GM12878 (cell line): ENCODE measurements at regions not wholly inside any gene's neighbourhood (a gene's known extent, or its start where the extent isn't known, plus 50 kb on each side); places are given as distances from the start of the nearest gene placed in this dataset.

Experiments
- ATAC-seq: fragments of 200-7000 bp; cut with Tn5 transposase; 3 replicates; pipeline ENCODE4 v1.9.1; 2020; ENCODE audit warnings: mild to moderate bottlenecking, moderate library complexity
- BruUV-seq: library from RNA; stranded (reverse); fragments of 400-500 nt; replicated peaks from 2 replicates; lab custom pipeline; 2021; lab: Mats Ljungman, UMichigan
- CTCF ChIA-PET: fragments of 300-600 bp; sonication (Branson Sonifier 250); formaldehyde crosslinking; extraction: SDS; loops from one replicate; lab custom pipeline; 2021; ENCODE audit warnings: inconsistent platforms; lab: Yijun Ruan, JAX
- POLR2A ChIA-PET: fragments of 350-600 bp; formaldehyde crosslinking; extraction: SDS; loops from one replicate; lab custom pipeline; 2021; ENCODE audit warnings: inconsistent platforms; lab: Charles Lee
- RAD21 ChIA-PET: fragments of 300-600 bp; sonication (Branson Sonifier 250); formaldehyde crosslinking; loops from one replicate; lab custom pipeline; 2023; ENCODE audit warnings: antibody characterized with exemption; ENCODE audit not compliant: unreplicated experiment; lab: Charles Lee
- SMC1A ChIA-PET: fragments of 300-600 bp; sonication (Branson Sonifier 250); formaldehyde crosslinking; loops from one replicate; lab custom pipeline; 2023; ENCODE audit not compliant: unreplicated experiment, uncharacterized antibody; lab: Charles Lee
- DNase-seq: peaks from one replicate; pipeline ENCODE4 v3.0.0-alpha.2; 2011; ENCODE audit warnings: low read depth, low spot score
- FAIRE-seq: peaks from 3 replicates; lab custom pipeline; 2011; peaks lifted over from hg19 to GRCh38; lab: Jason Lieb, UNC
- H2AFZ ChIP-seq: 2 replicates; pipeline ENCODE4 v1.6.0; 2011; ENCODE audit warnings: low read depth, low read length, control low read depth; ENCODE audit not compliant: control insufficient read depth
- H3K27ac ChIP-seq: 2 replicates; pipeline ENCODE4 v1.5.1; 2011; ENCODE audit warnings: control low read depth; ENCODE audit not compliant: control insufficient read depth, insufficient read depth
- H3K27me3 ChIP-seq, 2 experiments: replicated peaks in 1 of 2; 2 replicates each; pipeline versions ENCODE4 v1.6.0 to v1.6.1; 2011; ENCODE audit warnings: low read length in 1 of 2; ENCODE audit not compliant: control insufficient read depth in 2 of 2, insufficient read depth in 2 of 2
- H3K36me3 ChIP-seq, 2 experiments: 2 replicates each; pipeline ENCODE4 v1.5.1; 2011; ENCODE audit warnings: low read length in 1 of 2; ENCODE audit not compliant: control insufficient read depth in 2 of 2, insufficient read depth in 2 of 2
- H3K4me1 ChIP-seq: 2 replicates; pipeline ENCODE4 v1.6.1; 2011; ENCODE audit warnings: mild to moderate bottlenecking, low read length, moderate library complexity, mixed read lengths; ENCODE audit not compliant: control insufficient read depth, insufficient read depth
- H3K4me2 ChIP-seq: 2 replicates; pipeline ENCODE4 v1.6.0; 2011; ENCODE audit warnings: control low read depth; ENCODE audit not compliant: control insufficient read depth, insufficient read depth
- H3K4me3 ChIP-seq: fragments of 200-600 bp; sonication (generic); 2 replicates; pipeline ENCODE4 v1.5.1; 2016
- H3K79me2 ChIP-seq: 2 replicates; pipeline ENCODE4 v1.6.0; 2011; ENCODE audit warnings: low read length; ENCODE audit not compliant: control insufficient read depth, insufficient read depth
- H3K9ac ChIP-seq: 2 replicates; pipeline ENCODE4 v1.8.0; 2011; ENCODE audit warnings: low read length, control low read depth, mixed read lengths; ENCODE audit not compliant: control insufficient read depth, insufficient read depth
- H3K9me3 ChIP-seq: replicated peaks from 3 replicates; pipeline ENCODE4 v1.5.1; 2011; ENCODE audit warnings: mild to moderate bottlenecking, low read length; ENCODE audit not compliant: control insufficient read depth, insufficient read depth
- H4K20me1 ChIP-seq: 2 replicates; pipeline ENCODE4 v1.6.0; 2011; ENCODE audit not compliant: control insufficient read depth, insufficient read depth
- BHLHE40 ChIP-seq, 2 experiments: fragments of 450-650 bp in 1 of 2; IDR thresholded peaks; 2 replicates each; pipeline ENCODE4 v1.6.1; 2011 to 2017; ENCODE audit warnings: low read depth in 2 of 2, borderline replicate concordance in 1 of 2, improper control_type of control experiment in 1 of 2, low read length in 1 of 2, mild to moderate bottlenecking in 1 of 2
- CEBPB ChIP-seq, 2 experiments: fragments of 150-350 bp in 1 of 2; IDR thresholded peaks; 2 replicates each; pipeline ENCODE4 v1.6.1; 2012 to 2014; ENCODE audit warnings: low read depth in 2 of 2, low read length in 2 of 2, borderline replicate concordance in 1 of 2, inconsistent platforms in 1 of 2
- CHD2 ChIP-seq: IDR thresholded peaks from 2 replicates; pipeline ENCODE4 v1.6.1; 2011; ENCODE audit warnings: low read depth, low read length, improper control_type of control experiment, borderline replicate concordance
- FOXM1 ChIP-seq: IDR thresholded peaks from 2 replicates; pipeline ENCODE4 v1.6.1; 2012; ENCODE audit warnings: low read depth, mild to moderate bottlenecking, inconsistent platforms, low read length, moderate library complexity
- NFYB ChIP-seq: IDR thresholded peaks from 2 replicates; pipeline ENCODE4 v1.6.1; 2011; ENCODE audit warnings: low read depth, mild to moderate bottlenecking, low read length, improper control_type of control experiment, moderate library complexity; ENCODE audit not compliant: insufficient read depth
- PAX8 ChIP-seq: fragments of 450-650 bp; IDR thresholded peaks from 2 replicates; pipeline ENCODE4 v1.6.1; 2017; ENCODE audit warnings: mild to moderate bottlenecking, moderate library complexity
- WGBS: methylation state at CpG from one replicate; pipeline ENCODE4 v1.1.6; 2016; ENCODE audit warnings: low lambda C conversion rate; ENCODE audit not compliant: insufficient replicate concordance, insufficient coverage; ENCODE audit errors: missing lambda C conversion rate; 5-methylcytosine and 5-hydroxymethylcytosine counted together
- in situ Hi-C: fragments of 300-500 bp; cut with MboI; formaldehyde crosslinking; loops from 9 replicates; pipeline ENCODE4 v1.14.3; 2018; ENCODE audit warnings: mixed read lengths
- intact Hi-C: fragments of 100-400 bp; cut with micrococcal nuclease; formaldehyde crosslinking; loops from one replicate; pipeline ENCODE4 v1.14.2; 2022; ENCODE audit not compliant: unreplicated experiment
- TF ChIP-seq, protein P1 (sequence below): IDR thresholded peaks from 2 replicates; pipeline ENCODE4 v1.6.1; 2011; ENCODE audit warnings: borderline replicate concordance, low read depth, mild to moderate bottlenecking, moderate library complexity, low read length; ENCODE audit not compliant: insufficient read depth, poor library complexity, severe bottlenecking
- TF ChIP-seq, protein P2 (sequence below): fragments of 450-650 bp; IDR thresholded peaks from 2 replicates; pipeline ENCODE4 v1.6.1; 2016; ENCODE audit warnings: mild to moderate bottlenecking, moderate library complexity, borderline replicate concordance
- TF ChIP-seq, protein P3 (sequence below): fragments of 450-650 bp; IDR thresholded peaks from 2 replicates; pipeline ENCODE4 v1.6.1; 2016; ENCODE audit warnings: mild to moderate bottlenecking

DNA sequence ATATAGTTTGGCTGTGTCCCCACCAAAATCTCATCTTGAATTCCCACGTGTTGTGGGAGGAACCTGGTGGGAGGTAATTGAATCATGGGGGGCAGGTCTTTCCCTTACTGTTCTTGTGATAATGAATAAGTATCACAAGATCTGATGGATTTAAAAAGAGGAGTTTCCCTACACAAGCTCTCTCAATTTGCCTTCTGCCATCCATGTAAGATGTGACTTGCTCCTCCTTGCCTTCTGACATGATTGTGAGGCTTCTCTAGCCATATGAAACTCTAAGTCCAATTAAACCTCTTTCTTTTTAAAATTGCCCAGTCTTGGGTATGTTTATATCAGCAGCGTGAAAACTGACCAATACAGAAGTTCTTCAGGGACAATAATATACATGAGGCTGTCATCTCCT, 425.1 kb downstream of the PABPC4L start (continued):
- TF ChIP-seq BHLHE40 (IDR thresholded peaks at IDR 0.05; ENCODE audit: borderline replicate concordance in 1 of 2, low read depth in 2 of 2, low read length in 1 of 2): no peak

DNA sequence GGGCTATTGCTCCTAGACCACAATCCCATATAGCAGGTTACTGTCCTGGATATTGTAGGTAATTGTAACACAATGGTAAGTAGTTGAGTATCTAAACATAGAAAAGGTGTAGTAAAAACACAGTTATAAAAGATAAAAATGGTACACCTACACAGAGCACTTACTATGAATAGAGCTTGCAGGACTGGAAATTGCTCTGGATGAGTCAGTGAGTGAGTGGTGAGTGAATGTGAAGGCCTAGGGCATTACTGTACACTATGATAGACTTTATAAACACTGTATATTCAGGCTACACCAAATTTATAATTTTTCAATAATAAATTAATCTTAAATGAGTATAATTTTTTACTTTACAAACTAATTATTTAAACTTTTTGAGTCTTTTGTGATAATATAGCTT, 425.7 kb downstream of the PABPC4L start:
- BruUV-seq: no TSS peak
- DNase-seq: no peak
- Histone ChIP-seq H3K36me3 (no peaks in the 10 kb centered on the region), H3K4me3 (no peak overlapping the region), H3K27ac (no peak overlapping the region), H3K79me2 (no peaks in the 10 kb centered on the region), H3K9ac (no peak overlapping the region), H4K20me1 (no peaks in the 10 kb centered on the region), H3K4me1 (no peaks in the 10 kb centered on the region), H2AFZ (no peak overlapping the region), H3K27me3 (no peaks in the 10 kb centered on the region), H3K9me3 (no peaks in the 10 kb centered on the region), H3K4me2 (no peak overlapping the region)
- ChIA-PET POLR2A (no interaction called here), RAD21 (no interaction called here), SMC1A (interaction anchor here (0.6 kb wide), 1 partner anchor 10 kb away, joined by 3 read pairs; no protein-coding TSS in a partner anchor), CTCF (interaction anchor here (0.6 kb wide), 1 partner anchor 761 kb away, joined by 3 read pairs; no protein-coding TSS in a partner anchor)
- no peak for ATAC-seq
- FAIRE-seq: no peak
- TF ChIP-seq FOXM1: no peak
- no peak for TF ChIP-seq CEBPB (IDR thresholded peaks at IDR 0.05; ENCODE audit: borderline replicate concordance in 1 of 2, low read depth in 2 of 2, low read length in 2 of 2)
- intact Hi-C loops (no loop called here), in situ Hi-C loops (no loop called here)

DNA sequence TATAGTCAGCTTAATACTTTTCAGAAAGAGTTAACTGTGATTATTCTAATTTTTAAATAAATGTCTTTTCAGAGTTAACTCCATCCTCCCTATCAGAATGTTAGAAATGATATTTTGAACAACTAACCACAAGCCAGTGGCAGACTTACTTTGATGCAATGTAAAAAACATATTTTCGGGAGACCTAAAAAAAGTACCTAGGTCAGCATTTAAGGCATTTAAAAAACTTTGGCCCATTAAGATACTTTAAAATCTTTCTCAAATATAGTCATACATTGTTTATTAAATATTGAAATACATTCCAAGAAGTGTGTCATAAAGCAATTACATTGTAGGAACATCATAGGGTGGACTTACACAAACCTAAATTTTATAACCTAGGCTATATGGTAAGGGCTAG, 426.1 kb downstream of the PABPC4L start:
- Histone ChIP-seq H3K36me3 (no peaks in the 10 kb centered on the region), H3K4me3 (no peak overlapping the region), H3K9ac (no peak overlapping the region), H3K79me2 (no peaks in the 10 kb centered on the region), H2AFZ (no peak overlapping the region), H4K20me1 (no peaks in the 10 kb centered on the region), H3K27ac (no peak overlapping the region), H3K4me2 (no peak overlapping the region), H3K27me3 (no peaks in the 10 kb centered on the region), H3K4me1 (no peaks in the 10 kb centered on the region), H3K9me3 (no peaks in the 10 kb centered on the region)
- intact Hi-C loops (no loop called here), in situ Hi-C loops (no loop called here)
- RAD21 ChIA-PET: no interaction called here
- FAIRE-seq (no peak), ATAC-seq (no peak), DNase-seq (no peak)
- BruUV-seq: no TSS peak
- SMC1A ChIA-PET: no interaction called here
- CTCF ChIA-PET: no interaction called here
- WGBS: 0% methylated on average over 1 of the region's 1 CpG
- POLR2A ChIA-PET: no interaction called here
- TF ChIP-seq NFYB (no peak), PAX8 (no peak), CHD2 (no peak)
- TF ChIP-seq, protein P1, sequence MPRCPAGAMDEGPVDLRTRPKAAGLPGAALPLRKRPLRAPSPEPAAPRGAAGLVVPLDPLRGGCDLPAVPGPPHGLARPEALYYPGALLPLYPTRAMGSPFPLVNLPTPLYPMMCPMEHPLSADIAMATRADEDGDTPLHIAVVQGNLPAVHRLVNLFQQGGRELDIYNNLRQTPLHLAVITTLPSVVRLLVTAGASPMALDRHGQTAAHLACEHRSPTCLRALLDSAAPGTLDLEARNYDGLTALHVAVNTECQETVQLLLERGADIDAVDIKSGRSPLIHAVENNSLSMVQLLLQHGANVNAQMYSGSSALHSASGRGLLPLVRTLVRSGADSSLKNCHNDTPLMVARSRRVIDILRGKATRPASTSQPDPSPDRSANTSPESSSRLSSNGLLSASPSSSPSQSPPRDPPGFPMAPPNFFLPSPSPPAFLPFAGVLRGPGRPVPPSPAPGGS: no peak
- TF ChIP-seq, protein P2, sequence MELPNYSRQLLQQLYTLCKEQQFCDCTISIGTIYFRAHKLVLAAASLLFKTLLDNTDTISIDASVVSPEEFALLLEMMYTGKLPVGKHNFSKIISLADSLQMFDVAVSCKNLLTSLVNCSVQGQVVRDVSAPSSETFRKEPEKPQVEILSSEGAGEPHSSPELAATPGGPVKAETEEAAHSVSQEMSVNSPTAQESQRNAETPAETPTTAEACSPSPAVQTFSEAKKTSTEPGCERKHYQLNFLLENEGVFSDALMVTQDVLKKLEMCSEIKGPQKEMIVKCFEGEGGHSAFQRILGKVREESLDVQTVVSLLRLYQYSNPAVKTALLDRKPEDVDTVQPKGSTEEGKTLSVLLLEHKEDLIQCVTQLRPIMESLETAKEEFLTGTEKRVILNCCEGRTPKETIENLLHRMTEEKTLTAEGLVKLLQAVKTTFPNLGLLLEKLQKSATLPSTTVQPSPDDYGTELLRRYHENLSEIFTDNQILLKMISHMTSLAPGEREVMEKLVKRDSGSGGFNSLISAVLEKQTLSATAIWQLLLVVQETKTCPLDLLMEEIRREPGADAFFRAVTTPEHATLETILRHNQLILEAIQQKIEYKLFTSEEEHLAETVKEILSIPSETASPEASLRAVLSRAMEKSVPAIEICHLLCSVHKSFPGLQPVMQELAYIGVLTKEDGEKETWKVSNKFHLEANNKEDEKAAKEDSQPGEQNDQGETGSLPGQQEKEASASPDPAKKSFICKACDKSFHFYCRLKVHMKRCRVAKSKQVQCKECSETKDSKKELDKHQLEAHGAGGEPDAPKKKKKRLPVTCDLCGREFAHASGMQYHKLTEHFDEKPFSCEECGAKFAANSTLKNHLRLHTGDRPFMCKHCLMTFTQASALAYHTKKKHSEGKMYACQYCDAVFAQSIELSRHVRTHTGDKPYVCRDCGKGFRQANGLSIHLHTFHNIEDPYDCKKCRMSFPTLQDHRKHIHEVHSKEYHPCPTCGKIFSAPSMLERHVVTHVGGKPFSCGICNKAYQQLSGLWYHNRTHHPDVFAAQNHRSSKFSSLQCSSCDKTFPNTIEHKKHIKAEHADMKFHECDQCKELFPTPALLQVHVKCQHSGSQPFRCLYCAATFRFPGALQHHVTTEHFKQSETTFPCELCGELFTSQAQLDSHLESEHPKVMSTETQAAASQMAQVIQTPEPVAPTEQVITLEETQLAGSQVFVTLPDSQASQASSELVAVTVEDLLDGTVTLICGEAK: no peak
- TF ChIP-seq, protein P3, sequence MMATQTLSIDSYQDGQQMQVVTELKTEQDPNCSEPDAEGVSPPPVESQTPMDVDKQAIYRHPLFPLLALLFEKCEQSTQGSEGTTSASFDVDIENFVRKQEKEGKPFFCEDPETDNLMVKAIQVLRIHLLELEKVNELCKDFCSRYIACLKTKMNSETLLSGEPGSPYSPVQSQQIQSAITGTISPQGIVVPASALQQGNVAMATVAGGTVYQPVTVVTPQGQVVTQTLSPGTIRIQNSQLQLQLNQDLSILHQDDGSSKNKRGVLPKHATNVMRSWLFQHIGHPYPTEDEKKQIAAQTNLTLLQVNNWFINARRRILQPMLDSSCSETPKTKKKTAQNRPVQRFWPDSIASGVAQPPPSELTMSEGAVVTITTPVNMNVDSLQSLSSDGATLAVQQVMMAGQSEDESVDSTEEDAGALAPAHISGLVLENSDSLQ: no peak
